Erythroblast (primary cell): ENCODE measurements at regions not wholly inside any gene's neighbourhood (a gene's known extent, or its start where the extent isn't known, plus 50 kb on each side); places are given as distances from the start of the nearest gene placed in this dataset.

ENCODE experiments used
- GATA1 ChIP-seq: IDR thresholded peaks from 2 replicates; pipeline ENCODE4 v1.6.1; 2011; ENCODE audit warnings: low read depth, mild to moderate bottlenecking, control low read depth, low read length, moderate library complexity
- POLR2A ChIP-seq: IDR thresholded peaks from 2 replicates; pipeline ENCODE4 v1.6.1; 2011; ENCODE audit warnings: mild to moderate bottlenecking, low read length

DNA sequence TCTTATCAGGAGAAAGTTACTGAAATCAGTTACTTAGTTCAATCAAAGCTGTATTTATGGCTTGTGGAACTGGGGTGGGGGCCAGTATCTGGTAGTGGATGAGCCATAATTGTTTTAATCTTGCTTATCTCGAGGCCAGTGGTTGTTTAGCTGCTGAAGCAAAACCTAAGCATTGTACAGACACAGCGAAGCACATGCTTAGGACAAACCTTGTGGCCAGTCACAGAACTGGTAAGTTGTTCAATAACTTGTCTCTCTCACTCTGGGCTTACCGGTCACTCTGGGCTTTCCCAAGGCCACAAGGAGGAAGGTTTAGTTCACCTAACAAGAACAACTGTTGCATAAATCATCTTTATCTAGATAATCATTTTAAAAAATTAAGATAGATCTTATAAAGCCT lies 296.6 kb upstream of the NETO1 start:
- TF ChIP-seq POLR2A: no peak
- no peak for TF ChIP-seq GATA1
